Hematopoietic multipotent progenitor cell treated with erythropoietin and hydrocortisone succinate and interleukin-3 and kit ligand, for 15 days (in vitro differentiated cells): ENCODE measurements at regions not wholly inside any gene's neighbourhood (a gene's known extent, or its start where the extent isn't known, plus 50 kb on each side); places are given as distances from the start of the nearest gene placed in this dataset.
"Not testable (repeated sequence)": the region's sequence is repeated elsewhere in the genome, so short reads cannot be mapped to it uniquely, and the experiment has no call there.

Source experiments
- DNase-seq: peaks from one replicate; pipeline ENCODE4 v3.0.0-alpha.2; 2015; ENCODE audit warnings: low spot score

GRCh38 chr10:7069706-7070105 lies 341.1 kb downstream of the SFMBT2 start:
- DNase-seq, result no peak

DNA sequence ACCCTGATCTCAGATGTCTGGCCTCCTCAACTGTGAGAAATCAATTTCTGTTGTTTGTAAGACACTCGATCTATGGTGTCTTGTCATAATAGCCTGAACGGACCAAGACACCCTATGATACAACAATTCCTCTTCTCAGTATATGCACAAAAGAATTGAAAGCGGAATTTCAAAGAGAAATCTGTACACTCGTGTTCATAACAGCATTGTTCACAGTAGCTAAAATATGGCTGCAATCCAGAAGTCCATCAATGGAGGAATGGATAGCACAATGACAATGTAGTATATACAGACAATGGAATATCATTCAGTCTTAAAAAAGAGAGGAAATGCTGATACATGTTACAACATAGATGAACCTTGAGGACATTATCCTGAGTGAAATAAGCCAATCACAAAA lies 354.6 kb downstream of the SFMBT2 start:
- DNase-seq, result no peak

GRCh38 chr10:7054915-7055314 lies 355.9 kb downstream of the SFMBT2 start:
- no peak for DNase-seq

DNA sequence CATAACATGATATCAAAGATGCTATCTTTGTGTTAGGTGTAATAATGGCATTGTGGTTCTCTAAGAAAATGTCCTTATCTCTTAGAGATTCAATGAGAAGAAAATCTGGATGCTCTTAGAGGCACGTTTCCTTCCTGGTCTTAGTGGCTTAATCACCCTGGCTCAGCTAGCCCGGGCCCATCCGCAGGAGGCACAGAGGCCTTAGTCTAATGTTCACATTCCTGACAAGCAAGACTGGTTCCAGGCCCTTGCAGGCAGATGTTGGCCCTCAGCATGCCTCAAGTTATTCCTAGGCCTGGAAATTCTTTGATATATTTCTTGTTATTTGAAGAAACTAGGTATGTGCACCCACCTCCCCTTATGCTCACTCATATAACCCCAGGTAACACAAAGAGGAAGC lies 357.6 kb downstream of the SFMBT2 start:
- no peak for DNase-seq

DNA sequence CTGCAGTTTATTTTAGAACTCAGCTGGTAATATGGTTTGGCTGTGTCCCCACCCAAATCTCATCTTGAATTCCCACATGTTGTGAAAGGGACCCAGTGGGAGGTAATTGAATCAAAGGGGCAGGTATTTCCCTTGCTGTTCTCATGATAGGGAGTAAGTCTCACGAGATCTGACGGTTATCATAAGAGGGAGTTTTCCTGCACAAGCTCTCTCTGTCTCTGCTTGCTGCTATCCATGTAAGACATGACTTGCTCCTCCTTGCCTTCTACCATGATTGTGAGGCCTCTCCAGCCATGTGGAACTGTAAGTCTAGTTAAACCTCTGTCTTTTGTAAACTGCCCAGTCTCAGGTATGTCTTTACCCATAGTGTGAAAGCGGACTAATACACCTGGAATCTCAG lies 360.8 kb downstream of the SFMBT2 start:
- not testable (repeated sequence) for DNase-seq

GRCh38 chr10:7048061-7048460 lies 362.8 kb downstream of the SFMBT2 start:
- DNase-seq, result no peak

DNA sequence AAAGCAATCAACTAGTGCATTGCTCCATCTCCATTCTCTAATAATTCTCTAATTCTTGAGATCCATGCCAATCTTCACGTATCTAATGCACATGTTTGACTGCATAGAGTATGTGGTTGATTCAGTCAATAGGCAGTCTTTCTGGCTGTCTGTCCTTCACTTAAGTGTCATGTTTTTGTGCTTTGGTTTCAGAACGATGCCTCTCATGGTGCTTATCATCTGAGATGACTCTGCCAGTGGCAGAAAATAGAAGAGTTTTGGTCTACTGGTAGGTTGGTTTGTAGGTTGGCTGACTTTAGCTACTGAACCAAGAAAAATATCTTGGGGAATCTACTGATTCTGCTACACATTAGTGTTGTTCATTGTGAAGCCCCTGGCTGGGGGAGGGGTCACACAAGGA lies 364.2 kb downstream of the SFMBT2 start:
- no peak for DNase-seq

DNA sequence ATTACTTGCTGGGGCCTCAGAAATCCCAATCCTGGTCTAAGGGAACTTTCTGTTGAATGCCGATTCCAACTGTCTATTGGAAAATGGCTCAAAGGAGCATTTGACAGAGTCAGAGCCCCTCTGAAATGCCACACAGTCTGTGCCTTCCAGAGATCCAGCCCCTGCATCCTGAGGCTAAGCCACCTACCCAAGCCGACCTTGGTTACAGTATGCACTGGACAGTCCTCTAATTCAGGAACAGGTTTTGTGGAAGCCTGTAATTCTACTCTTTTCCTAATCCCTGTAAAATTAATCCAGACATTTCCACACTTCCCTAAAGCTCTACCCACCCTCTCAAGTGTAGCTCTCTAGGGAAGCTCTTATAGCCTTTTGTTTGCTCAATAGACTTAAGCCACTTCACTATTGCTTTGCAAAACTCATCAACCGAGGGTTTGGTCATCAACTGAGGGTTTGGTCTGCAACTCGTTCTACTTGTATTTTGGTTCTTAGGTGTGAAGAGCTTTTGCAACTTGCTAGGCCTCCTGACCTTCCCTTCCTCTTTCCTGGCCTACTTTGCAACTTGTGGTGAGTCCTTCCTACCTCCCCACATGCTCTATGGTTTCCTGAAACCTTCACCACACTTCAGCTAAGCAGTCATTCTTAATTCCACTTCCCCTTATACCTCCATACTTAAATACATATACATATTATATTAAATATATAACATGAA lies 364.8 kb downstream of the SFMBT2 start:
- DNase-seq, result no peak

GRCh38 chr10:7043055-7043653 lies 367.7 kb downstream of the SFMBT2 start:
- no peak for DNase-seq

DNA sequence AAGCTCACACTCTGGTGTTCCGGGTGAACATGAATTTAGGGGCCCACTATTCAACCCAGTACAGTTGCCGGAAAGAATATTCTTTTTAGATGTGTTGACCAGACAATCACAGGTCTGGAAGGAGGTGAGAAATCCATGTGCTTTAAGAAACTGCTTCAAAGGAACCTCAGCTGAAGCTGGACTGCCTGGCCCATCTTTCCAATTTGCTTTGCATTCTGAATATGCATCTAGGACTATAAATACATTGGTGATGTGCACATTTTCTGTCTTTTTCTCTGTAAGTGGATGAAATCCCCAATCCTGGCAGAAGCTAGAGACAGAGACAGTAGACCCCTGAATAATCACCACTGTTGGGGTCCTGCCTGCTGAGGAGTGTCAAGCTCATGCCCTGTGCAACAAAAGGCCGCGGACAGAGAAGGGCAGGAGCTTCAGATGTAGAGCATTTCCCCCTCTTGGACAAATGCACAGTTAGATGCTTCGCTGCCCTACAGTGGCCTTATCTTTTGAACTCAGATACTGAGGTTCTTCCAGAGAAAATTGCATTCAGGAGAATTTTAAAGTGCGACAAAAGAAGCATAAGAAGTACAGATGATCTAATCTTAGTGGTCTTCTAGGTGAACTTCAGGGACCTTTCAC lies 368.3 kb downstream of the SFMBT2 start:
- no peak for DNase-seq

DNA sequence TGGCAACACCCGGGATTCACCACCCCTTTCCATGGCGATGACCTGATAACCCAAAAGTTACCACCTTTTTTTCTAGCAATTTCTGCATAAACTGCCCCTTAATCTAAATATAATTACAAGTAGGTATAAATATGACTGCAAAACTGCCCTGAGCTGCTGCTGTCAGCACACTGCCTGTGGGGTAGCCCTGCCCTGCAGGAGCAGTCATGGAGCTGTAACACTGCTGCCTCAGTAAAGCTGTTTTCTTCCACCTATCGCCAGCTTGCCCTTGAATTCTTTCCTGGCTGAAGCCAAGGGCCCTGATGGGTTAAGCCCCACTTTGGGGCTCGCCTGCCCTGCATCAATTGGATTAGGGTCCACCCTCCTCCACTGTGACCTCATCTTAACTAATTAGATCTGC lies 368.8 kb downstream of the SFMBT2 start:
- no peak for DNase-seq

GRCh38 chr10:7040681-7041080 lies 370.2 kb downstream of the SFMBT2 start:
- DNase-seq, result no peak

GRCh38 chr10:7039859-7040258 lies 371.0 kb downstream of the SFMBT2 start:
- DNase-seq, result no peak

- no peak for DNase-seq
These were observed 372.4 kb downstream of the SFMBT2 start for GRCh38 chr10:7038416-7038815.

DNA sequence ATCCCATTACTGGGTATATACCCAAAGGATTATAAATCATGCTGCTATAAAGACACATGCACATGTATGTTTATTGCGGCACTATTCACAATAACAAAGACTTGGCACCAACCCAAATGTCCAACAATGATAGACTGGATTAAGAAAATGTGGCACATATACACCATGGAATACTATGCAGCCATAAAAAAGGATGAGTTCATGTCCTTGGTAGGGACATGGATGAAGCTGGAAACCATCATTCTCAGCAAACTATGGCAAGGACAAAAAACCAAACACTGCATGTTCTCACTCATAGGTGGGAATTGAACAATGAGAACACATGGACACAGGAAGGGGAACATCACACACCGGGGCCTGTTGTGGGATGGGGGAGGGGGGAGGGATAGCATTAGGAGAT lies 373.4 kb downstream of the SFMBT2 start:
- DNase-seq, result not testable (repeated sequence)

GRCh38 chr10:7036951-7037350 lies 373.9 kb downstream of the SFMBT2 start:
- no peak for DNase-seq

DNA sequence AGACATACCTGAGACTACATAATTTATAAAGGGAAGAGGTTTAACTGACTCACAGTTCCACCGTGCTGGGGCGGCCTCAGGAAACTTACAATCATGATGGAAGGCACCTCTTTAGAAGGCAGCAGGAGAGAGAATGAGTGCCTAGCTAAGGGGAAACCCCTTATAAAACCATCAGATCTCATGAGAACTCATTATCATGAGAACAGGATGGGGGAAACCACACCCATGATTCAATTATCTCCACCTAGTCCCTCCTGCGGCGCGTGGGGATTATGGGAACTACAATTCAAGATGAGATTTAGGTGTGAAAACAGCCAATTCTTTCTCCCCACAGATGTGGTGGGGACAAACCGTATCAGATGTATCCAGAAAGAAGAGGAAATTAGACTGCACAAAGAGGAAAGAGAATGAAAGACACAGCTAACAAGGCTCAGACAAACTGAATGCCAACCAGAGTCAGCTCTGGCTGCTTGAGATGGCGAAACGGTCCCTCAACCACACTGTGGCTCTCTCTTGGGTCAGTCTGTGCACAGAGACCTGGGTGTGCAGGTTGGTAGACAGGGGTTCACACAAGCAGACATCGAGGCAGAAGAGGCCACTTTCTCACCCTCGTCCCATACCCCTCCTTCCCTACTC lies 375.6 kb downstream of the SFMBT2 start:
- DNase-seq, result no peak

DNA sequence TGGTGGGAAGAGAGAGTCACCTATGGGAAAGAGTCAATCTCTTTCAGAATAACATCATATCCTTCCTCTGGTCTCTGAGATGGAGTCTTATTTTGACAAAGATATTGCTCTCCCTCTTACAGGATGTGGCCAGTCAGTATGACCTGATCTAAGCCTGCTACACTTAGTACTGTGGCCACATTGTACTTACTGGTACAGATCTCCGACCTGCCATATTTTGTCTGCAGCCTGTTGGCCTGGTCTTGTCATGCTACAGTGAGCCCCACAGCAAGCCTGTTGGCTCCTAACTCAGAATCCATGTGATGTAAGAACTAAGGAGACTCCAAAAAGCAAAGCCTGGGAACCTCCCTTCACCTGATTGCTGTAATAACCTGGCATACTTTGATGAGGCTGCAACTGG lies 377.8 kb downstream of the SFMBT2 start:
- no peak for DNase-seq

- no peak for DNase-seq
These were observed 380.5 kb downstream of the SFMBT2 start for GRCh38 chr10:7030134-7030855.

DNA sequence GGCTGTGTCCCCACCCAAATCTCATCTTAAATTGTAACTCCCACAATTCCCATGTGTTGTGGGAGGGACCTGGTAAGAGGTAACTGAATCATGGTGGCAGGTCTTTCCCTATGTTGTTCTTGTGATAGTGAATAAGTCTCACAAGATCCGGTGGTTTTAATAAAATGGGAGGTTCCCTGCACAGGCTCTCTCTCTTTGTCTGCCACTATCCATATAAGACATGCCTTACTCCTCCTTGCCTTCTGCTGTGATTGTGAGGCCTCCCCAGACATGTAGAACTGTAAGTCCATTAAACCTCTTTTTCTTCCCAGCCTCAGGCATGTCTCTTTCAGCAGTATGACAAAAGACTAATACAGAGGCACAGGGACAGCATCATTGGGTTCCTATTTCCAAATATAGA lies 381.2 kb downstream of the SFMBT2 start:
- no peak for DNase-seq

DNA sequence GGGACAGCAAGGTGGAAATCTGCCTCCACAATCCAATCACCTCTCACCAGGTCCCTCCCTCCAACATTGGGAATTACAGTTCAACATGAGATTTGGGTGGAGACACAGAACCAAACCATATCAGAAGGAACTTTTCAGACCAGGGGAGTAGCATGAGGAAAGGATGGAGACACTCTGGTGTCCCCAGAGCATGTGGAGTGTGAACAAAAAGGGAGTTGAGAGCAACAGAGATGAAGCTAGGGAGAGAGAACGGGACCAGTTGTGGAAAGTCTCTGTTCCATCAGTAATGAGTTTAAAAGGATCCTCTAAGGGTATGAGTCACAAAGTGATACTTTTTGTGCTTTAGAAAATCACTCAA lies 382.0 kb downstream of the SFMBT2 start:
- no peak for DNase-seq
